Mesothelial cell of epicardium (in vitro differentiated cells): ENCODE measurements at regions not wholly inside any gene's neighbourhood (a gene's known extent, or its start where the extent isn't known, plus 50 kb on each side); places are given as distances from the start of the nearest gene placed in this dataset.

Experiments
- DNase-seq, 2 experiments: peaks; one replicate each; pipeline ENCODE4 v3.0.0; 2021; ENCODE audit warnings: low spot score in 2 of 2; ENCODE audit not compliant: unreplicated experiment in 2 of 2
- H3K27ac Mint-ChIP-seq: 2 replicates; pipeline ENCODE4 v1.8.0; 2021; ENCODE audit warnings: mixed read lengths
- H3K27me3 Mint-ChIP-seq: 2 replicates; pipeline ENCODE4 v1.8.0; 2021; ENCODE audit warnings: low read depth, mixed read lengths
- H3K36me3 Mint-ChIP-seq: 2 replicates; pipeline ENCODE4 v1.8.0; 2021; ENCODE audit warnings: mixed read lengths
- H3K4me1 Mint-ChIP-seq: 2 replicates; pipeline ENCODE4 v1.8.0; 2021; ENCODE audit warnings: mixed read lengths
- H3K4me3 Mint-ChIP-seq: 2 replicates; pipeline ENCODE4 v1.8.0; 2021; ENCODE audit warnings: mild to moderate bottlenecking, moderate library complexity, mixed read lengths
- H3K9me3 Mint-ChIP-seq: 2 replicates; pipeline ENCODE4 v1.8.0; 2021; ENCODE audit warnings: mixed read lengths
- TF ChIP-seq, protein P1 (sequence below): fragments of 200-600 bp; sonication (generic); IDR thresholded peaks from one replicate; pipeline ENCODE4 v1.5.0; 2021; ENCODE audit warnings: antibody characterized with exemption; ENCODE audit not compliant: unreplicated experiment

DNA sequence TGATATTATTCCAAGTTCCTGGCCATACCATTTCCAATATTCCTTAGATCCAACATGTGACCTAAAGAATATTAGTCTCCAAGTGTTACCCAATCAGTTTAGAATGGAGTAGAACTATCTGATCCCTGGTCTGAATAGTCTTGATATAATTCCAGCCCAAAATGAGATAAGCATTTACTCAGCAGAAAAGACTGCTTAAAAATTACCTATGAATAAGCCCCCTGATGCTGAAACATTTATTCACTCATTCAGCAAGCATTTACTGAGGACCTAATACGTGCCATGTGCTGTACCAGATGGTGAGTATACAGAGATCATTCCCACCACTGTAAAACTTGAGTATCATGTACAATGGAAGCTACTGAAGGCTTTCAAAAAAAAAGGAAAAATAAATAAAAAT is 157.0 kb downstream of the FAM114A2 start:
- TF ChIP-seq, protein P1, sequence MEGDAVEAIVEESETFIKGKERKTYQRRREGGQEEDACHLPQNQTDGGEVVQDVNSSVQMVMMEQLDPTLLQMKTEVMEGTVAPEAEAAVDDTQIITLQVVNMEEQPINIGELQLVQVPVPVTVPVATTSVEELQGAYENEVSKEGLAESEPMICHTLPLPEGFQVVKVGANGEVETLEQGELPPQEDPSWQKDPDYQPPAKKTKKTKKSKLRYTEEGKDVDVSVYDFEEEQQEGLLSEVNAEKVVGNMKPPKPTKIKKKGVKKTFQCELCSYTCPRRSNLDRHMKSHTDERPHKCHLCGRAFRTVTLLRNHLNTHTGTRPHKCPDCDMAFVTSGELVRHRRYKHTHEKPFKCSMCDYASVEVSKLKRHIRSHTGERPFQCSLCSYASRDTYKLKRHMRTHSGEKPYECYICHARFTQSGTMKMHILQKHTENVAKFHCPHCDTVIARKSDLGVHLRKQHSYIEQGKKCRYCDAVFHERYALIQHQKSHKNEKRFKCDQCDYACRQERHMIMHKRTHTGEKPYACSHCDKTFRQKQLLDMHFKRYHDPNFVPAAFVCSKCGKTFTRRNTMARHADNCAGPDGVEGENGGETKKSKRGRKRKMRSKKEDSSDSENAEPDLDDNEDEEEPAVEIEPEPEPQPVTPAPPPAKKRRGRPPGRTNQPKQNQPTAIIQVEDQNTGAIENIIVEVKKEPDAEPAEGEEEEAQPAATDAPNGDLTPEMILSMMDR, result no peak
- Mint-ChIP-seq H3K4me1 (no peaks in the 10 kb centered on the region), H3K9me3 (no peaks in the 10 kb centered on the region), H3K27me3 (peaks cover 6% of the 10 kb centered on the region), H3K36me3 (no peaks in the 10 kb centered on the region), H3K27ac (no peak overlapping the region), H3K4me3 (no peak overlapping the region)
- DNase-seq, result no peak

DNA sequence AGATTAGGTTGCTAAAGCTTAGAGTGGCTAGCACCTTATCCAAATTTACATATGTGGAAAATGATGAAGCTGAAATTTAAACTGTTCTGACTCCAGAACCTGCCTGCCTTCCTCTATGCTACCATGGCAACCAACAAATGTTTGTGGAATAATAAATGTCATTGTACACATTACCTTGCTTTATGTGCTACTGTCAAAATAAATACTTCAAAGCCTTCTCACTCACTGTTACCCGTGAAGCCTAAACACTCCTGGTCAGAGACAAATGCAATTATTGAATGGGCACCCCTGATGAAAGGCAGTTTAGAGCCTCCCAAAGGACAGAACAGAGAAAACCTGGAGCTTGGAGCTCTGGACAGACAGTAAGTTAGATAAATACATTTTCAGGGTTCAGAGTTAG is 158.6 kb downstream of the FAM114A2 start:
- Mint-ChIP-seq H3K9me3 (no peaks in the 10 kb centered on the region), H3K4me3 (no peak overlapping the region), H3K27ac (no peak overlapping the region), H3K27me3 (peaks cover 6% of the 10 kb centered on the region), H3K4me1 (no peaks in the 10 kb centered on the region), H3K36me3 (no peaks in the 10 kb centered on the region)
- no peak for DNase-seq
- TF ChIP-seq, protein P1, result no peak

DNA sequence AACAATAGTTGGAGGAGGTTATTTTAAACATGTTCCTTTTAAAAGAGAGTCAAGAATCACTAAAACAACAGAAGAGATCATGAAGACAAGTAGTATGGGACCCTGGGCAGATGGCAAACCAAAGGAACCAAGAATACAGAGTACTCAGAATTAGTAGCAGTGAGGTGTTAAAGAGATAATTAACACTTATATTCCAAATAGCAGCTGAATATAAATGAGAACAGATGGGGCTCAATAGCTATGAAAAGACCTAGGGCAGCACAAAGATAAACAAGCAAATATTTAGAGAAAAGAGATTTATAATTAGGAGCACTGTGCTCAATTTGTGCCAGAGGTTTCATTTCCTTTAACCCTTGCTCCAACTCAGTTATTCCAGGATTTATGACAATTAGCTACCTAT is 159.1 kb downstream of the FAM114A2 start:
- Mint-ChIP-seq H3K27me3 (peaks cover 6% of the 10 kb centered on the region), H3K4me3 (no peak overlapping the region), H3K9me3 (no peaks in the 10 kb centered on the region), H3K36me3 (no peaks in the 10 kb centered on the region), H3K4me1 (no peaks in the 10 kb centered on the region), H3K27ac (no peak overlapping the region)
- TF ChIP-seq, protein P1, result no peak
- no peak for DNase-seq

DNA sequence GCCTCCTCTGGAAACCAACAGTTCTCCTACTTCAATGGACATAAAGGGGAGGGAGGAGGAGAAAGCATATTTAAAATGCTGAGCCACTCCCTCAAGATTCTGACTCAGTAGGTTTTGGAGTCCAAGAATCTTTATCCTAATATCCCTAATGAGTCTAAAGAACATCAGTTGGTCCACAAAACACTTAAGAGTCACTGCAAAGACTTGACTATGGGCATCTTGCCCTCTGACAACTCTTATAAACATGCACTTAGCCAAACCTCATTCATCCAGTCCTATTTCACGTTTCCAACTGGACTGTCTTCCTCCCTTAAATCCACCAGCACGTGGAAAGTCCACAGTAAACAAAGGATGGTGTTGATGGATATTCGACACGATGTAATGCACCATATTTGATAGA is 172.5 kb downstream of the FAM114A2 start:
- Mint-ChIP-seq H3K36me3 (no peaks in the 10 kb centered on the region), H3K27ac (no peak overlapping the region), H3K4me3 (no peak overlapping the region), H3K27me3 (no peaks in the 10 kb centered on the region), H3K9me3 (peaks cover 21% of the 10 kb centered on the region), H3K4me1 (no peaks in the 10 kb centered on the region)
- DNase-seq, result no peak
- TF ChIP-seq, protein P1, result no peak

DNA sequence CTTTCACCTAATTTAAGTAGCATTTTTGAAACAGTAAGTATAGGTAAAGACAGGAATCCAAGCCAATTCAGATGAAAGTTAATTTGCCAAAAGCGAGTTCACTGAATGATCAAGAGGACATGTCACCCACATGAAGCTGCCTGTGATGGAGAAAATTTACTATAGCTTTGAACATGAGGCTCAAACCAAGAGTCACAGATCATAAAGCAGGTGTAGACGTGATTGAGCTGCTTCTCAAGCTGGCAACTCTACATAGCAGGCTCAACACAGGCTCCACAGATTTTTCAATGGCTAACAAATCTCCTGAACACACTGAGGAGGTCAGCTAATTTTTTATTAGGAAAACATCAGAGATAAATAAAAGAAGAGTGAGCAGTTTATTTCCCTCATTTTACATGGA is 173.7 kb downstream of the FAM114A2 start:
- H3K4me3 Mint-ChIP-seq, result no peak overlapping the region
- peaks cover 10% of the 10 kb centered on the region for H3K9me3 Mint-ChIP-seq
- H3K27ac Mint-ChIP-seq, result no peak overlapping the region
- DNase-seq, result no peak
- peaks cover 5% of the 10 kb centered on the region for H3K4me1 Mint-ChIP-seq
- TF ChIP-seq, protein P1, result no peak
- H3K27me3 Mint-ChIP-seq, result no peaks in the 10 kb centered on the region
- no peaks in the 10 kb centered on the region for H3K36me3 Mint-ChIP-seq

DNA sequence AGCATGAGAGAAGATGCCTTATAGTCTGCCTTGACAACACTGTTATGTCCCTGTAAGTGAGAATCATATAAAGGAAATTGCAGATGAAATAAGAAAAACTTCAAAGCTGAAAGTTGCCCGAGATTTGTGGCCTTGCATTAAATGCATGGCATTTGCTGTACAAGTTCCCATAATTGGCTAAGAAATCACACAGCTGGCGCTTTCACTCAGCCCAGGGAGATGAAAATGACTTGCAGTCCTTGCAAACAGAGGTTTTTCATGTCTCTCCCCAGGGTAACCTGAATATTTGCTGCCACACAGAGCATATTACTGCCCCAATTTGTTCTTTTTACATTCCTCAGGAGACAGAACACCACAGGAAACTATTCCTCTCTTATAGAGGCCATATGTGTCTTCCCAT is 174.8 kb downstream of the FAM114A2 start:
- Mint-ChIP-seq H3K9me3 (peaks cover 10% of the 10 kb centered on the region), H3K36me3 (no peaks in the 10 kb centered on the region), H3K27ac (no peak overlapping the region), H3K27me3 (no peaks in the 10 kb centered on the region), H3K4me1 (peaks cover 10% of the 10 kb centered on the region), H3K4me3 (no peak overlapping the region)
- no peak for DNase-seq
- TF ChIP-seq, protein P1, result no peak
